Lower lobe of right lung (tissue), 2 donors: ENCODE measurements at regions not wholly inside any gene's neighbourhood (a gene's known extent, or its start where the extent isn't known, plus 50 kb on each side); places are given as distances from the start of the nearest gene placed in this dataset.

ENCODE experiments used
- ATAC-seq, 2 donors: fragments of 200-7000 bp; cut with Tn5 transposase; one replicate each; pipeline ENCODE4 v1.9.1; 2020 to 2022; ENCODE audit warnings: mild to moderate bottlenecking in 2 of 2, moderate library complexity in 2 of 2
- DNase-seq: peaks from one replicate; pipeline ENCODE4 v3.0.0-alpha.2; 2020
- H3K27ac ChIP-seq: fragments of 200-600 bp; one replicate; pipeline ENCODE4 v1.8.0; 2022
- H3K27me3 ChIP-seq: fragments of 200-600 bp; one replicate; pipeline ENCODE4 v1.8.0; 2022; ENCODE audit warnings: low read depth
- H3K36me3 ChIP-seq: fragments of 200-600 bp; one replicate; pipeline ENCODE4 v1.8.0; 2022; ENCODE audit warnings: mild to moderate bottlenecking
- H3K4me1 ChIP-seq: fragments of 200-600 bp; one replicate; pipeline ENCODE4 v1.8.0; 2022
- H3K4me3 ChIP-seq: fragments of 200-600 bp; one replicate; pipeline ENCODE4 v1.8.0; 2022; ENCODE audit warnings: mild to moderate bottlenecking
- H3K9me3 ChIP-seq: fragments of 200-600 bp; one replicate; pipeline ENCODE4 v1.8.0; 2022
- CTCF ChIP-seq: fragments of 200-600 bp; IDR thresholded peaks from one replicate; pipeline ENCODE4 v1.8.0; 2022; ENCODE audit warnings: antibody characterized with exemption, mild to moderate bottlenecking
- intact Hi-C: fragments of 100-400 bp; cut with DNase I; formaldehyde crosslinking; loops from one replicate; pipeline ENCODE4 v1.11.0; 2022
- donor health status: DM: no; HTN: yes; CAD: no; lungs with severe emphysema.

- no peak for ATAC-seq
- Histone ChIP-seq H3K4me1 (peaks cover 14% of the 10 kb centered on the region), H3K27me3 (no peaks in the 10 kb centered on the region), H3K36me3 (no peaks in the 10 kb centered on the region), H3K9me3 (no peaks in the 10 kb centered on the region), H3K4me3 (no peak overlapping the region), H3K27ac (no peak overlapping the region)
- peak; percentile 34 for DNase-seq
- TF ChIP-seq CTCF: no peak
- intact Hi-C loops: no loop called here
Measured at GRCh38 chr9:129287619-129288305, 109.7 kb upstream of the IER5L start.

GRCh38 chr9:129285979-129286772 is 108.1 kb upstream of the IER5L start:
- no peak for TF ChIP-seq CTCF
- ATAC-seq (no peak), DNase-seq (peak; percentile 40)
- intact Hi-C loops: no loop called here
- H3K4me3 ChIP-seq: no peak overlapping the region
- H3K4me1 ChIP-seq: peaks cover 27% of the 10 kb centered on the region
- H3K27me3 ChIP-seq: no peaks in the 10 kb centered on the region
- no peak overlapping the region for H3K27ac ChIP-seq
- no peaks in the 10 kb centered on the region for H3K36me3 ChIP-seq
- no peaks in the 10 kb centered on the region for H3K9me3 ChIP-seq

- Histone ChIP-seq H3K36me3 (no peaks in the 10 kb centered on the region), H3K4me3 (no peak overlapping the region), H3K27ac (no peak overlapping the region), H3K27me3 (no peaks in the 10 kb centered on the region), H3K9me3 (no peaks in the 10 kb centered on the region), H3K4me1 (peaks cover 27% of the 10 kb centered on the region)
- ATAC-seq (no peak), DNase-seq (peak; percentile 1)
- intact Hi-C loops: no loop called here
- no peak for TF ChIP-seq CTCF
Measured at GRCh38 chr9:129285382-129285781, 107.3 kb upstream of the IER5L start.

- H3K27ac ChIP-seq: no peak overlapping the region
- no peak overlapping the region for H3K4me3 ChIP-seq
- peaks cover 27% of the 10 kb centered on the region for H3K4me1 ChIP-seq
- no peak for ATAC-seq
- peak; percentile 29 for DNase-seq
- H3K27me3 ChIP-seq: no peaks in the 10 kb centered on the region
- no peaks in the 10 kb centered on the region for H3K36me3 ChIP-seq
- no peak for TF ChIP-seq CTCF
- intact Hi-C loops: no loop called here
- no peaks in the 10 kb centered on the region for H3K9me3 ChIP-seq
Measured at GRCh38 chr9:129284607-129285291, 106.7 kb upstream of the IER5L start.

- H3K27me3 ChIP-seq: no peaks in the 10 kb centered on the region
- ATAC-seq (no peak), DNase-seq (peak; percentile 40)
- peaks cover 27% of the 10 kb centered on the region for H3K4me1 ChIP-seq
- H3K4me3 ChIP-seq: peak overlapping the region; percentile 61
- H3K9me3 ChIP-seq: no peaks in the 10 kb centered on the region
- no peaks in the 10 kb centered on the region for H3K36me3 ChIP-seq
- H3K27ac ChIP-seq: peak overlapping the region; percentile 76
- no peak for TF ChIP-seq CTCF
- intact Hi-C loops: no loop called here
Measured at GRCh38 chr9:129283705-129284606, 105.9 kb upstream of the IER5L start.
